Memory B cell (primary cell): ENCODE measurements at regions not wholly inside any gene's neighbourhood (a gene's known extent, or its start where the extent isn't known, plus 50 kb on each side); places are given as distances from the start of the nearest gene placed in this dataset.

Experiments used
- ATAC-seq: fragments of 150-1000 bp; cut with Tn5 transposase; 2 replicates; pipeline ENCODE4 v1.10.0; 2021; ENCODE audit warnings: low read depth, mild to moderate bottlenecking, moderate library complexity
- DNase-seq, 2 donors: peaks; one replicate each; pipeline ENCODE4 v3.0.0; 2022; ENCODE audit warnings: low spot score in 2 of 2
- H3K27ac Mint-ChIP-seq: one replicate; pipeline ENCODE4 v1.8.0; 2022; ENCODE audit warnings: mild to moderate bottlenecking, moderate library complexity, mixed read lengths
- H3K27me3 Mint-ChIP-seq: one replicate; pipeline ENCODE4 v1.8.0; 2022; ENCODE audit warnings: mixed read lengths
- H3K36me3 Mint-ChIP-seq: one replicate; pipeline ENCODE4 v1.8.0; 2022; ENCODE audit warnings: mild to moderate bottlenecking, mixed read lengths
- H3K4me1 Mint-ChIP-seq: one replicate; pipeline ENCODE4 v1.8.0; 2022; ENCODE audit warnings: mixed read lengths
- H3K4me3 Mint-ChIP-seq: one replicate; pipeline ENCODE4 v1.8.0; 2022; ENCODE audit warnings: mild to moderate bottlenecking, moderate library complexity, mixed read lengths
- H3K9me3 Mint-ChIP-seq: one replicate; pipeline ENCODE4 v1.8.0; 2022; ENCODE audit warnings: mixed read lengths

DNA sequence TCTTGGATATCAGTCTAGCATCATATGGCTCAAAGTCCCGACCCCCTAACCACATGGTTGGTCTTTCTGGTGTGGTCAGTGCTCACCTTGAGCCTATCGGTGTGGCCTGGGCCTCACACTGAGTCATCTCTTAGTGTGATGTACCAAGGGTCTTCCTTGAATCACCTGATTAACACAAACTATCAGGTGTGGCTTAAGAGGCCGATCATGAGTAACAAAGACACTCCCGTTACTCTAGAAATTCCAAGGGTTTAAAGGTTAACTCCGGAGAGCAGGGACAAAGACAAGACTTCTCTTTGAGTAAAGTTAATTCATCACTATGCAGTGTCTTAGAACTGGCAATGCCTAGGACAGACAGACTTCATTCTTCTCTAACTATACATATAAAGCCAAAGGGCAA, 52.3 kb upstream of the ARMC3 start:
- Mint-ChIP-seq H3K9me3 (no peaks in the 10 kb centered on the region), H3K4me3 (no peak overlapping the region), H3K27ac (no peak overlapping the region)

DNA sequence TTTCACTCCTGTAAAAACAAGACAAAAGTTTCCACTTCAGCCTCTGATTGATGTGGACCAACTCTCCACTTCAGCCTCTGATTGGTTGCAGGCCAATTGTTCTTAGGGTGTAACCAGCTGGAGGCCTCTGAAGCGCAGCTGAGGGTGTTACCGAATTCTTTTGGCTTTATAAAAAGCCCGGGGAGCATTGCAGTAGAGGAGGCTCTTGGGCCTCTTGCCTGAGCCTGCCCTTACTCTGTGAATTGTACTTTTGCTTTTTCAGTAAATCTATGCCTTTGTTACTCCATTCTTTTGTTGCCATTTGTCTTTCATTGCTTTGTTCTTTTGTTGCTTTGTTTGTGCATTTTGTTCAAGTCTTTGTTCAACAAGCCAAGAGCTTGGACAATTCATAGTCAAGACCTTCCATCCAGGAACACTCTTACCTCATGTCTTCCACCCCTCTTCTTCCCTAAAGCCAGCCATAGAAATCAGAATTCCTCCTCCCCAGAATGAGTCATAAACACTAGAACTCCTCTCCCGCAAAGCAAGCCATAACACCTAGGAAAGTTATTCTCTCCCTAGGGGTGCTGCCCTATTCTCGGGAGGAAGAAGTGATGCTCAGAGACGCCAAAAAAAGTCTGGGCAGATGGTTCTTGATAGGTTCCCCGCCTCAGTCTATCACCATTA, 53.5 kb upstream of the ARMC3 start:
- Mint-ChIP-seq H3K27ac (no peak overlapping the region), H3K4me3 (no peak overlapping the region), H3K4me1 (no peaks in the 10 kb centered on the region), H3K9me3 (no peaks in the 10 kb centered on the region), H3K36me3 (no peaks in the 10 kb centered on the region), H3K27me3 (peaks cover 8% of the 10 kb centered on the region)
- no peak for DNase-seq
- no peak for ATAC-seq

More for the DNA sequence above, 52.3 kb upstream of the ARMC3 start:
- Mint-ChIP-seq H3K27me3 (peaks cover 8% of the 10 kb centered on the region), H3K4me1 (no peaks in the 10 kb centered on the region), H3K36me3 (no peaks in the 10 kb centered on the region)
- ATAC-seq (no peak), DNase-seq (no peak)

DNA sequence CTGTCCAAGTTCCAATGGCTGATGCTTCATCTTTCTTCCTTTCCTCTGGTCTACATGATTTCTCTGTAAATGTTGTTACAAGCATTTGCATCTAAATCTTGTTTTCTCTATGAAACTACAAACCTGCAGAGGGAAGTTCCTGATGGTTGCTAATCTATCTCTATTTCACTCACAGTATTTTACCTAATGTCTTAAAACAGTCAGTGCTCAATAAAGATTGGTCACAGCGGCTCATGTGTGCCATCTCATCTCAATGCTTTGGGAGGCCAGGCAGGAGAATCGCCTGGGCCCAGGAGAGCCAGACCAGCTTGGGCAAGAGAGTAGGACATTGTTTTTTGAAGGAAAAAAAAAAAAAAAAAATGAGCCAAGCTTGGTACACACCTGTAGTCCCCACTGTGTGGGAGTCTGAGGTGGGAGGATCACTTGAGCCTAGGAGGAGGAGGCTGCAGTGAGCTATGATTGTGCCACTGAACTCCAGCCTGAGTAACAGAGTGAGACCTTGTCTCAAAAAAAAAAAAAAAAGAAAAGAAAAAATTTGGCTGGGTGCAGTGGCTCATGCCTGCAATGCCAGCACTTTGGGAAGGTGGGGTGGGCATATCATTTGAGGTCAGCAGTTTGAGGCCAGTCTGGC, 71.3 kb upstream of the ARMC3 start:
- ATAC-seq (no peak), DNase-seq (no peak)
- H3K4me3 Mint-ChIP-seq = no peak overlapping the region
- no peaks in the 10 kb centered on the region for H3K9me3 Mint-ChIP-seq
- no peak overlapping the region for H3K27ac Mint-ChIP-seq
- H3K36me3 Mint-ChIP-seq = no peaks in the 10 kb centered on the region
- peaks cover 4% of the 10 kb centered on the region for H3K4me1 Mint-ChIP-seq
- no peaks in the 10 kb centered on the region for H3K27me3 Mint-ChIP-seq

- H3K4me1 Mint-ChIP-seq = peaks cover 4% of the 10 kb centered on the region
- ATAC-seq (no peak), DNase-seq (no peak)
- no peak overlapping the region for H3K27ac Mint-ChIP-seq
- no peaks in the 10 kb centered on the region for H3K27me3 Mint-ChIP-seq
- no peak overlapping the region for H3K4me3 Mint-ChIP-seq
- no peaks in the 10 kb centered on the region for H3K9me3 Mint-ChIP-seq
- no peaks in the 10 kb centered on the region for H3K36me3 Mint-ChIP-seq
These were observed 72.9 kb upstream of the ARMC3 start for GRCh38 chr10:22854935-22855421.

- Mint-ChIP-seq H3K4me1 (peaks cover 9% of the 10 kb centered on the region), H3K27me3 (peaks cover 3% of the 10 kb centered on the region), H3K4me3 (no peak overlapping the region), H3K36me3 (no peaks in the 10 kb centered on the region), H3K27ac (no peak overlapping the region), H3K9me3 (no peaks in the 10 kb centered on the region)
- ATAC-seq (no peak), DNase-seq (no peak)
These were observed 73.9 kb upstream of the ARMC3 start for GRCh38 chr10:22853906-22854447.

DNA sequence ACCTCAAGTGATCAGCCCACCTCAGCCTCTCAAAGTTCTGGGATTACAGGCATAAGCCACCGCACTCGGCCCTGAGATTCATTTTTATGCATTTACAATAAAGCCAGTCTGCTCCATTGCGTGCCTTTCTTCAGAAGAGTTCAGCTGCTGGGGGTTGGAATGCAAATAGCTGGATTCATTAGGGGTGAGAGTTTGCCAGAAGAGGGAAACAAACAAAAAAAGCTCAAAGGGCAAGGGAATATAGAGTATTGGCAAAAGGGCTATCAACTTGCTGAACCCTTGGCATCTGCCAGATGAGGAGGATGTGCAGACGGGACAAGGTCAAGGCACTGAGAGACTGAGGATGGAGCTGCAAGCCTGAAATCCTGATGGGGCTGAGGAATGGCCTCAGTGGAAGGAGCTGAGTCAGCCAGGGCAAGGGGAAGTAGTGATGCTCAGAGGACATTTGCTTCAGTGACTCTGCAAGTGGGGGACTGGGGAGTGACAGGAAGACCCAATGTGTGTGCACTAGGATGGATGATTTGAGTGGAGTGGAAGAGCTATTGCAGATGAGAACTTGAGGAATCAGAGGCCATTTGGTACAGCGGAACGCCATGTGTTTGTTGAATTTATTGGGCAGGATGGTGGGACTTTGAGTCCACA, 75.0 kb upstream of the ARMC3 start:
- Mint-ChIP-seq H3K36me3 (no peaks in the 10 kb centered on the region), H3K9me3 (no peaks in the 10 kb centered on the region), H3K4me1 (peaks cover 12% of the 10 kb centered on the region), H3K27me3 (peaks cover 5% of the 10 kb centered on the region), H3K4me3 (no peak overlapping the region), H3K27ac (no peak overlapping the region)
- DNase-seq (no peak), ATAC-seq (no peak)

DNA sequence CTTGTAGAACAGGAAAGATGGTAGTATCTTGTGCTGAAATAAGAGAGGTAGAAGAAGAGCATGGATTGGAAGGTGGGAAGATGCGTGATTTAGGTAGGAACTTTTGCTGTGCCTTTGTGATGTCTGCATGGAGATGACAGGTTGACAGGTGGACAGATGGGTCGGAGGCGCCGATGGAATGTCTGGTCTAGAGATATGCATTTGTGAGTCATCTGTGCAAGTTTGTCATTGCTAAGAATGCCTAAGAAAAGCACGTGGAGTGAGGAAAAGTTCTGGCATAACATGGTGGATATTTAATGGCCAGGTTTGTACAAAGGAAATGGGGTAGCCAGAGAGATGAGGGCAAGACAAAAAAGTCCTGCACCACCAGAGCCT, 76.0 kb upstream of the ARMC3 start:
- Mint-ChIP-seq H3K4me1 (peaks cover 12% of the 10 kb centered on the region), H3K9me3 (no peaks in the 10 kb centered on the region), H3K4me3 (no peak overlapping the region), H3K27ac (no peak overlapping the region), H3K27me3 (peaks cover 5% of the 10 kb centered on the region), H3K36me3 (no peaks in the 10 kb centered on the region)
- DNase-seq (no peak), ATAC-seq (no peak)

GRCh38 chr10:22850541-22850940, 77.3 kb upstream of the ARMC3 start:
- H3K9me3 Mint-ChIP-seq = no peaks in the 10 kb centered on the region
- ATAC-seq (no peak), DNase-seq (no peak)
- H3K27ac Mint-ChIP-seq = no peak overlapping the region
- peaks cover 15% of the 10 kb centered on the region for H3K4me1 Mint-ChIP-seq
- no peak overlapping the region for H3K4me3 Mint-ChIP-seq
- H3K36me3 Mint-ChIP-seq = no peaks in the 10 kb centered on the region
- peaks cover 5% of the 10 kb centered on the region for H3K27me3 Mint-ChIP-seq

GRCh38 chr10:22849077-22849805, 78.6 kb upstream of the ARMC3 start:
- ATAC-seq = peak; percentile 46
- Mint-ChIP-seq H3K9me3 (no peaks in the 10 kb centered on the region), H3K36me3 (no peaks in the 10 kb centered on the region), H3K27me3 (peaks cover 5% of the 10 kb centered on the region), H3K4me1 (peaks cover 11% of the 10 kb centered on the region), H3K4me3 (peak overlapping the region; percentile 70), H3K27ac (no peak overlapping the region)
- no peak for DNase-seq

DNA sequence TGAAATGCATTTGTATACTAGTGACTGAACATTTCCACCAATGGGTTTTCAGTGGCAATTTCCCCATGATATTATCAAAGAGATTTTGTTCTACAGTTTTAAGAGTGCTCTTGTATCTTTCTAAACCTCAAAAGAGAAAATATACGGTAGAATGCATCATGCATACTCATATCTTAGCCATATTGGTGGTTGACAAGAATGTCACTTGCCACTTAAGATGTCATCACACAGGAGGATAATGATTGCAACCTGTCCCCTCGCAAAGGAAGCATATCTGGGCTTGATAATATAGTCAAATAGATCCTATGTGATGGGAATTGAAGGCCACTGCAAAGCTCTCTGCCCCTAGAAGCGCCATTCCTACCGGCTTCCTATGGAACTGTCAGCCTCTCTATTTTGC, 79.3 kb upstream of the ARMC3 start:
- no peak for ATAC-seq
- no peak for DNase-seq
- Mint-ChIP-seq H3K9me3 (no peaks in the 10 kb centered on the region), H3K4me1 (peaks cover 11% of the 10 kb centered on the region), H3K36me3 (no peaks in the 10 kb centered on the region), H3K27me3 (peaks cover 5% of the 10 kb centered on the region), H3K27ac (no peak overlapping the region), H3K4me3 (no peak overlapping the region)

DNA sequence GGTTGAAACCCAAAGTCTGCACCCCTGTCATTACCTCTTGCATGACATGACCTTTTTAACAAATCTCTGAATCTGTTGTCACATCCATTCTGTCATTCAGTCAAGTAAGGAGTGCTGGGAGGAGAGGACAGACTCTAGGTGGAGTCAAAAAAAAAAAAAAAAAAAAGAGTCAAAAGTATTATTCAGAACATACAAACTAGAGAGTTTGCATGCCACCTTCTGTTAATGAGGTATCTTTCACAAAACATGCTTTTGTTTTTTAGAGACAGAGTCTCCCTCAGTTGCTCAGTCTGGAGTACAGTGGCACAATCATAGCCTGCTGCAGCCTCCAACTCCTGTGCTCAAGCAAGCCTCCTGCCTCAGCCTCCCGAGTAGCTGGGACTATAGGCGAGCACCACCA, 81.6 kb upstream of the ARMC3 start:
- H3K4me3 Mint-ChIP-seq = no peak overlapping the region
- H3K36me3 Mint-ChIP-seq = no peaks in the 10 kb centered on the region
- H3K27ac Mint-ChIP-seq = no peak overlapping the region
- peaks cover 5% of the 10 kb centered on the region for H3K27me3 Mint-ChIP-seq
- no peaks in the 10 kb centered on the region for H3K9me3 Mint-ChIP-seq
- ATAC-seq (no peak), DNase-seq (no peak)
- peaks cover 11% of the 10 kb centered on the region for H3K4me1 Mint-ChIP-seq

- peaks cover 2% of the 10 kb centered on the region for H3K36me3 Mint-ChIP-seq
- no peak overlapping the region for H3K27ac Mint-ChIP-seq
- peaks cover 5% of the 10 kb centered on the region for H3K27me3 Mint-ChIP-seq
- no peak overlapping the region for H3K4me3 Mint-ChIP-seq
- no peak for DNase-seq
- ATAC-seq = no peak
- H3K9me3 Mint-ChIP-seq = peaks cover 2% of the 10 kb centered on the region
- H3K4me1 Mint-ChIP-seq = peaks cover 2% of the 10 kb centered on the region
These were observed 88.2 kb upstream of the ARMC3 start for GRCh38 chr10:22839639-22840038.

GRCh38 chr10:22837771-22838170, 90.1 kb upstream of the ARMC3 start:
- Mint-ChIP-seq H3K27ac (no peak overlapping the region), H3K4me1 (peaks cover 2% of the 10 kb centered on the region), H3K36me3 (peaks cover 2% of the 10 kb centered on the region), H3K4me3 (no peak overlapping the region), H3K9me3 (peaks cover 2% of the 10 kb centered on the region), H3K27me3 (peaks cover 5% of the 10 kb centered on the region)
- no peak for ATAC-seq
- DNase-seq = no peak

DNA sequence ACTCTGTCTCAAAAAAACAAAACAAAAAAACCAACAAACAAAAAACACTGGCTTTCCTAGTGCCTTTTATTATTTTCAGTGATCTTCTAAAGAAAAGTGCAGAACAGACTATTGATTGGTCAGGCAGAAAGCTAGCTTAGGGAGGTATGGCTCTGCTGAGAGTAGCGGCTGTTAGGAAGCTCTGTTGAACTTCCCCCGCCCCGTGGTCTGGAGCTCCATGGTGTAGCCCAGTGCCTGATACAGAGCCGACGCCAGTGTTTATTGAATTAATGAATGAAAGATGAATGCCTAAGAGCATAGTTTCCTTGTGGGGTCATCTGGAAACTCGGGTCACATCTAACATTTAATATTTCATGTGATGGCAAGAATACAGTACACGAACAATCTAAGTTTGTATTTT, 90.5 kb upstream of the ARMC3 start:
- Mint-ChIP-seq H3K27me3 (peaks cover 5% of the 10 kb centered on the region), H3K27ac (no peak overlapping the region), H3K4me3 (no peak overlapping the region), H3K9me3 (peaks cover 2% of the 10 kb centered on the region), H3K4me1 (peaks cover 2% of the 10 kb centered on the region), H3K36me3 (peaks cover 2% of the 10 kb centered on the region)
- ATAC-seq (no peak), DNase-seq (no peak)
